Mammary epithelial cell (primary cell): ENCODE measurements at regions not wholly inside any gene's neighbourhood (a gene's known extent, or its start where the extent isn't known, plus 50 kb on each side); places are given as distances from the start of the nearest gene placed in this dataset.

Experiments
- CTCF ChIP-seq, 2 donors: IDR thresholded peaks in 1 of 2; conservative IDR thresholded peaks in 1 of 2; 2 replicates each; pipeline ENCODE4 v1.5.1; 2011 to 2012; ENCODE audit warnings: inconsistent platforms in 2 of 2, low read length in 2 of 2, mild to moderate bottlenecking in 2 of 2, control low read depth in 1 of 2, low read depth in 1 of 2; ENCODE audit not compliant: insufficient read depth in 1 of 2; ENCODE audit errors: extremely low read depth in 1 of 2
- EZH2 ChIP-seq: IDR thresholded peaks from 2 replicates; pipeline ENCODE4 v1.6.1; 2012; ENCODE audit warnings: low read length, inconsistent platforms, borderline replicate concordance

- no peak for TF ChIP-seq CTCF (conservative IDR thresholded peaks at IDR 0.05 in 1 of 2, IDR thresholded peaks at IDR 0.05 in 1 of 2; ENCODE audit: extremely low read depth in 1 of 2, insufficient read depth in 1 of 2, low read depth in 1 of 2, low read length in 2 of 2)
- TF ChIP-seq EZH2 = no peak
These were observed 122.7 kb downstream of the AKAP11 start for GRCh38 chr13:42394711-42395085.
